Left lung (tissue), 4 donors: ENCODE measurements at regions not wholly inside any gene's neighbourhood (a gene's known extent, or its start where the extent isn't known, plus 50 kb on each side); places are given as distances from the start of the nearest gene placed in this dataset.

Source experiments
- ATAC-seq: fragments of 200-7000 bp; cut with Tn5 transposase; one replicate; pipeline ENCODE4 v1.9.1; 2020; ENCODE audit warnings: moderate library complexity
- DNase-seq, 4 donors: peaks; one replicate each; pipeline ENCODE4 v3.0.0-alpha.2; 2013 to 2020
- H3K27ac ChIP-seq, 2 donors: fragments of 200-600 bp; sonication (generic) in 1 of 2; one replicate each; pipeline versions ENCODE4 v1.5.0 to v1.8.0; 2020 to 2021
- H3K27me3 ChIP-seq, 2 donors: fragments of 200-600 bp; sonication (generic) in 1 of 2; one replicate each; pipeline versions ENCODE4 v1.5.0 to v1.8.0; 2020 to 2021
- H3K36me3 ChIP-seq, 2 donors: fragments of 200-600 bp; sonication (generic) in 1 of 2; one replicate each; pipeline versions ENCODE4 v1.5.0 to v1.8.0; 2020 to 2021
- H3K4me1 ChIP-seq, 2 donors: fragments of 200-600 bp; one replicate each; pipeline ENCODE4 v1.8.0; 2021
- H3K4me3 ChIP-seq, 2 donors: fragments of 200-600 bp; sonication (generic) in 1 of 2; one replicate each; pipeline versions ENCODE4 v1.5.0 to v1.8.0; 2020 to 2021; ENCODE audit warnings: mild to moderate bottlenecking in 1 of 2
- H3K9me3 ChIP-seq, 2 donors: fragments of 200-600 bp; sonication (generic) in 1 of 2; one replicate each; pipeline versions ENCODE4 v1.5.0 to v1.8.0; 2020 to 2021
- CTCF ChIP-seq, 2 donors: fragments of 200-600 bp; sonication (generic) in 1 of 2; IDR thresholded peaks; one replicate each; pipeline versions ENCODE4 v1.5.0 to v1.8.0; 2021; ENCODE audit warnings: antibody characterized with exemption in 2 of 2
- intact Hi-C, 2 donors: fragments of 100-400 bp; cut with DNase I; formaldehyde crosslinking; loops; one replicate each; pipeline versions ENCODE4 v1.11.2 to v1.14.2; 2022
- donor health status: DM: no; HTN: yes; CAD: no.
- donor health status: DM: no; HTN: no; CAD: no.

GRCh38 chr1:199174336-199174735 lies 535.5 kb downstream of the PTPRC start:
- no peaks in the 10 kb centered on the region for H3K4me1 ChIP-seq
- H3K4me3 ChIP-seq = no peak overlapping the region
- intact Hi-C loops = no loop called here
- H3K27ac ChIP-seq = no peak overlapping the region
- no peaks in the 10 kb centered on the region for H3K9me3 ChIP-seq
- no peaks in the 10 kb centered on the region for H3K27me3 ChIP-seq
- ATAC-seq (no peak), DNase-seq (no peak)
- H3K36me3 ChIP-seq = no peaks in the 10 kb centered on the region
- no peak for TF ChIP-seq CTCF (IDR thresholded peaks at IDR 0.05)

- Histone ChIP-seq H3K9me3 (no peaks in the 10 kb centered on the region), H3K4me1 (no peaks in the 10 kb centered on the region), H3K4me3 (no peak overlapping the region), H3K27ac (no peak overlapping the region), H3K27me3 (no peaks in the 10 kb centered on the region), H3K36me3 (no peaks in the 10 kb centered on the region)
- intact Hi-C loops = no loop called here
- ATAC-seq = no peak
- DNase-seq = no peak
- no peak for TF ChIP-seq CTCF (IDR thresholded peaks at IDR 0.05)
Observed at GRCh38 chr1:199176713-199177112, 537.9 kb downstream of the PTPRC start.

DNA sequence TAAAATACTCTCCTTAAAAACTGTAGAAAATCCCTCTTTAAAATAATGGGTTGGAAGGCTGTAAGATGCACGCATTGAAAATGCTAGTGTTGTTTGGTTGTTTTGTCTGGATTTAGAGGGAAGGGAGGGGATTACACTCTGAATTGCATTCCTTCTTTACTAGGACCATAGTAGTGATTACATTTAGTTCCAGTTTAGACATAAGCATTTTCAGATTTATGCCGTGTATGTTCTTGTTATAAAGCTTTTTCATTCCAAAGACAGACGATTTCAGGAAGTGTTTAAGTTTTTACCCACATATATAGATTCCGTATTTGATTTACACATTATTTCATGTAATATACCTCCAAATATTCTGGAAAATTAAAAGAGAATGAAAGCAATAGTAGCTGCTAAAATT lies 538.4 kb downstream of the PTPRC start:
- no peaks in the 10 kb centered on the region for H3K36me3 ChIP-seq
- ATAC-seq (no peak), DNase-seq (no peak)
- no peaks in the 10 kb centered on the region for H3K9me3 ChIP-seq
- H3K27me3 ChIP-seq = no peaks in the 10 kb centered on the region
- no peak for TF ChIP-seq CTCF (IDR thresholded peaks at IDR 0.05)
- H3K4me3 ChIP-seq = no peak overlapping the region
- intact Hi-C loops = no loop called here
- no peak overlapping the region for H3K27ac ChIP-seq
- no peaks in the 10 kb centered on the region for H3K4me1 ChIP-seq

DNA sequence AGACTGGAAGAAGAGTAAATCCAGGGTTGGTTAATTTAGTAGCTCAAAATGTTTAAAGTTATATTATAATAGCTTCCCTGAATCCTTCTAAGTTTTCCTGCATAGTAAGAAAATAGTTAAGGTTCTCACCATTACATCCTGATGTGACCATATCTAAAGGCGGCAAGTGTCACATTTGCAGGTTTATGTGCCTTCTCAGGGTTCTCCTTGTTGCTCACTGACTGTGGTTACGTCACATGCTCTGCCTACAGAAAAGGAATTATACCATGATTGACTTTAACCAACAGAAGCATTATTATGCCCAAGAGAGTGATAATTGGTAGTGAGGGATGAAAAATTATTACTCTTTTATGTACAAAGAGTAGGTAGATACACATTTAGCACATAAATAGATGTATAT lies 539.8 kb downstream of the PTPRC start:
- H3K36me3 ChIP-seq = no peaks in the 10 kb centered on the region
- intact Hi-C loops = no loop called here
- no peak for DNase-seq
- ATAC-seq = no peak
- no peak for TF ChIP-seq CTCF (IDR thresholded peaks at IDR 0.05)
- no peaks in the 10 kb centered on the region for H3K27me3 ChIP-seq
- H3K4me3 ChIP-seq = no peak overlapping the region
- no peaks in the 10 kb centered on the region for H3K4me1 ChIP-seq
- no peaks in the 10 kb centered on the region for H3K9me3 ChIP-seq
- no peak overlapping the region for H3K27ac ChIP-seq

DNA sequence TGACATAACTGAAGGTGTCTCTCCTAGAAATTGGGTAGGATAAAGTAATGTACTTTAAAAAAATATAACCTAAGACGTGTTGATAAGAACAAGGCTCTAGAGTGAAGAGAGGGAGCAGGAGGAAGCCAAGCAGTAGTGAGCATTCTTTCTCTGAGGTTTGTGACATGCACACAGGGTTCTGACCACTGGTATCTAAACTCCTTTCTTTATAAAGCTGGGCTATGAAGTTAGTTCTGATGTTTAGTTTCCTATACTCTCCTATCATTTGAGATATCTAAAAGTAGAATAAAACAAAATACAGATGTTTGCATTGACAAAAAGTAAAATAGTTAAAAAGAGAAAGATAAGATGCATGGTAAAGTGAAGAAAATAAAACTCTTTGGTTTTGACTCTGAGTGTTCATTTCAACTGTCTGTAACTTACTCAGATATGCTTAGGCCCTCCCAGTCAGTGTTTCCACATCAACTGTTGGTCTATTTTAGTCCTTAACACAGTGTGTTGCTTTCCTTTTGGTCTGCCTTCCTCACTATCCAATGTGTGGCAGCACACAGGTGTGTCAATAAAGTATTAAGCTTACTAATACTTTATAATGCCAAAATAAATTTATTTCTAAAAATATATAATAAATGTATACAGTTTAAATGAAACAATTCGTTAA lies 543.5 kb downstream of the PTPRC start:
- H3K27me3 ChIP-seq = no peaks in the 10 kb centered on the region
- H3K4me3 ChIP-seq = no peak overlapping the region
- DNase-seq (no peak), ATAC-seq (no peak)
- H3K4me1 ChIP-seq = no peaks in the 10 kb centered on the region
- H3K27ac ChIP-seq = no peak overlapping the region
- H3K9me3 ChIP-seq = no peaks in the 10 kb centered on the region
- no peaks in the 10 kb centered on the region for H3K36me3 ChIP-seq
- intact Hi-C loops = no loop called here
- TF ChIP-seq CTCF (IDR thresholded peaks at IDR 0.05) = no peak
